ENCODE measurements at regions not wholly inside any gene's neighbourhood (a gene's known extent, or its start where the extent isn't known, plus 50 kb on each side); places are given as distances from the start of the nearest gene placed in this dataset.

DNA sequence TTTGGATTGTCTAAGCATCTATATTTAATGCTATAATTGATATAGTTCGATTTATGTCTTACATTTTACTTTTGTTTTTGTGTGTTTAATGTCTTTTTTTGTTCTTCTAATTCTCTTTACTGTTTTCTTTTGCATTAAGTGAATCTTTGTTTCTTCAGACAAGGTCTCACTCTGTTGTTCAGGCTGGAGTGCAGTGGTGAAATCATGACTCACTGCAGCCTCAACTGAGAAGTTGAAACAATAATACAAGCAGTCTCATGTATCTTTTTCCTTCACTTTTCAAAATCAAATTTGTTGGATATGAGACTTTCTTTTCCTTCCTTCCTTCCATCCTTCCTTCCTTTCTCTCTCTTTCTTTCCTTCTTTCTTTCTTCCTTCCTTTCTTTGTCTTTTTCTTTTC, 1401.6 kb downstream of the ADGRL3 start:
- TF ChIP-seq SETDB1 (CRISPR knock-in tag; IDR thresholded peaks at IDR 0.05; ENCODE audit: borderline replicate concordance) (no peak), JUND (CRISPR knock-in tag; IDR thresholded peaks at IDR 0.05) (no peak)
- TF ChIP-seq, protein P1, sequence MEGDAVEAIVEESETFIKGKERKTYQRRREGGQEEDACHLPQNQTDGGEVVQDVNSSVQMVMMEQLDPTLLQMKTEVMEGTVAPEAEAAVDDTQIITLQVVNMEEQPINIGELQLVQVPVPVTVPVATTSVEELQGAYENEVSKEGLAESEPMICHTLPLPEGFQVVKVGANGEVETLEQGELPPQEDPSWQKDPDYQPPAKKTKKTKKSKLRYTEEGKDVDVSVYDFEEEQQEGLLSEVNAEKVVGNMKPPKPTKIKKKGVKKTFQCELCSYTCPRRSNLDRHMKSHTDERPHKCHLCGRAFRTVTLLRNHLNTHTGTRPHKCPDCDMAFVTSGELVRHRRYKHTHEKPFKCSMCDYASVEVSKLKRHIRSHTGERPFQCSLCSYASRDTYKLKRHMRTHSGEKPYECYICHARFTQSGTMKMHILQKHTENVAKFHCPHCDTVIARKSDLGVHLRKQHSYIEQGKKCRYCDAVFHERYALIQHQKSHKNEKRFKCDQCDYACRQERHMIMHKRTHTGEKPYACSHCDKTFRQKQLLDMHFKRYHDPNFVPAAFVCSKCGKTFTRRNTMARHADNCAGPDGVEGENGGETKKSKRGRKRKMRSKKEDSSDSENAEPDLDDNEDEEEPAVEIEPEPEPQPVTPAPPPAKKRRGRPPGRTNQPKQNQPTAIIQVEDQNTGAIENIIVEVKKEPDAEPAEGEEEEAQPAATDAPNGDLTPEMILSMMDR (CRISPR knock-in tag; IDR thresholded peaks at IDR 0.05), result no peak
- TF ChIP-seq, protein P2, sequence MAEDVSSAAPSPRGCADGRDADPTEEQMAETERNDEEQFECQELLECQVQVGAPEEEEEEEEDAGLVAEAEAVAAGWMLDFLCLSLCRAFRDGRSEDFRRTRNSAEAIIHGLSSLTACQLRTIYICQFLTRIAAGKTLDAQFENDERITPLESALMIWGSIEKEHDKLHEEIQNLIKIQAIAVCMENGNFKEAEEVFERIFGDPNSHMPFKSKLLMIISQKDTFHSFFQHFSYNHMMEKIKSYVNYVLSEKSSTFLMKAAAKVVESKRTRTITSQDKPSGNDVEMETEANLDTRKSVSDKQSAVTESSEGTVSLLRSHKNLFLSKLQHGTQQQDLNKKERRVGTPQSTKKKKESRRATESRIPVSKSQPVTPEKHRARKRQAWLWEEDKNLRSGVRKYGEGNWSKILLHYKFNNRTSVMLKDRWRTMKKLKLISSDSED (CRISPR knock-in tag; IDR thresholded peaks at IDR 0.05), result no peak

Measured in HepG2 (cell line).